MCF 10A (cell line): ENCODE measurements at regions not wholly inside any gene's neighbourhood (a gene's known extent, or its start where the extent isn't known, plus 50 kb on each side); places are given as distances from the start of the nearest gene placed in this dataset.

Source experiments
- BruUV-seq: library from RNA; stranded (reverse); fragments of 400-500 nt; replicated peaks from 2 replicates; lab custom pipeline; 2021; lab: Mats Ljungman, UMichigan
- CTCF ChIA-PET: fragments of 300-600 bp; sonication (Branson Sonifier 250); formaldehyde crosslinking; extraction: SDS; loops from one replicate; lab custom pipeline; 2021; ENCODE audit warnings: antibody characterized with exemption, inconsistent platforms; lab: Yijun Ruan, JAX
- POLR2A ChIA-PET: fragments of 300-600, 350-650 bp; sonication (Branson Sonifier 250); formaldehyde crosslinking; extraction: SDS; loops from one replicate; lab custom pipeline; 2020; ENCODE audit warnings: antibody characterized with exemption, inconsistent platforms; lab: Yijun Ruan, JAX
- DNase-seq: peaks from one replicate; pipeline ENCODE4 v3.0.0-alpha.2; 2018; ENCODE audit not compliant: unreplicated experiment
- H3K27ac Mint-ChIP-seq: one replicate; pipeline ENCODE4 v1.8.0; 2022; ENCODE audit warnings: mild to moderate bottlenecking, low read depth, mixed read lengths; ENCODE audit not compliant: unreplicated experiment
- H3K27me3 Mint-ChIP-seq: one replicate; pipeline ENCODE4 v1.8.0; 2022; ENCODE audit warnings: mixed read lengths; ENCODE audit not compliant: insufficient read depth, unreplicated experiment
- H3K36me3 Mint-ChIP-seq: one replicate; pipeline ENCODE4 v1.8.0; 2022; ENCODE audit warnings: mild to moderate bottlenecking, moderate library complexity, mixed read lengths; ENCODE audit not compliant: insufficient read depth, unreplicated experiment
- H3K4me1 Mint-ChIP-seq: one replicate; pipeline ENCODE4 v1.8.0; 2022; ENCODE audit warnings: mixed read lengths; ENCODE audit not compliant: insufficient read depth, unreplicated experiment
- H3K4me3 Mint-ChIP-seq: one replicate; pipeline ENCODE4 v1.8.0; 2022; ENCODE audit warnings: mild to moderate bottlenecking, moderate library complexity, mixed read lengths; ENCODE audit not compliant: unreplicated experiment
- H3K9me3 Mint-ChIP-seq: one replicate; pipeline ENCODE4 v1.8.0; 2022; ENCODE audit warnings: mixed read lengths; ENCODE audit not compliant: unreplicated experiment
- CTCF ChIP-seq: fragments of 200-600 bp; IDR thresholded peaks from one replicate; pipeline ENCODE4 v1.8.0; 2022; ENCODE audit warnings: antibody characterized with exemption, mild to moderate bottlenecking; ENCODE audit not compliant: unreplicated experiment
- intact Hi-C: fragments of 100-400 bp; cut with micrococcal nuclease; formaldehyde crosslinking; loops from 2 replicates; pipeline ENCODE4 v1.14.1; 2022

GRCh38 chr13:111658145-111659100, 338.0 kb downstream of the TEX29 start:
- Mint-ChIP-seq H3K9me3 (peaks cover 53% of the 10 kb centered on the region), H3K4me1 (no peaks in the 10 kb centered on the region), H3K27ac (no peak overlapping the region), H3K4me3 (no peak overlapping the region), H3K27me3 (no peaks in the 10 kb centered on the region), H3K36me3 (no peaks in the 10 kb centered on the region)
- POLR2A ChIA-PET = no interaction called here
- intact Hi-C loops = no loop called here
- no peak for TF ChIP-seq CTCF
- no peak for DNase-seq
- no TSS peak for BruUV-seq
- CTCF ChIA-PET = interaction anchor here (0.6 kb wide), 1 partner anchor 152 kb away, joined by 4 read pairs; no protein-coding TSS in a partner anchor

- no TSS peak for BruUV-seq
- no peak for TF ChIP-seq CTCF
- Mint-ChIP-seq H3K27ac (no peak overlapping the region), H3K4me1 (no peaks in the 10 kb centered on the region), H3K27me3 (no peaks in the 10 kb centered on the region), H3K36me3 (no peaks in the 10 kb centered on the region), H3K4me3 (no peak overlapping the region), H3K9me3 (peaks cover 56% of the 10 kb centered on the region)
- POLR2A ChIA-PET = no interaction called here
- intact Hi-C loops = no loop called here
- no peak for DNase-seq
- CTCF ChIA-PET = no interaction called here
Measured at GRCh38 chr13:111659219-111659775, 338.9 kb downstream of the TEX29 start.

- peaks cover 50% of the 10 kb centered on the region for H3K9me3 Mint-ChIP-seq
- CTCF ChIA-PET = no interaction called here
- no TSS peak for BruUV-seq
Measured at GRCh38 chr13:111659842-111660241, 339.4 kb downstream of the TEX29 start.

More at GRCh38 chr13:111659842-111660241, 339.4 kb downstream of the TEX29 start:
- POLR2A ChIA-PET = no interaction called here
- Mint-ChIP-seq H3K36me3 (no peaks in the 10 kb centered on the region), H3K4me1 (no peaks in the 10 kb centered on the region), H3K4me3 (no peak overlapping the region), H3K27me3 (no peaks in the 10 kb centered on the region), H3K27ac (no peak overlapping the region)
- DNase-seq = no peak
- intact Hi-C loops = no loop called here
- no peak for TF ChIP-seq CTCF
